ENCODE measurements at regions not wholly inside any gene's neighbourhood (a gene's known extent, or its start where the extent isn't known, plus 50 kb on each side); places are given as distances from the start of the nearest gene placed in this dataset.
"Not testable (repeated sequence)": the region's sequence is repeated elsewhere in the genome, so short reads cannot be mapped to it uniquely, and the experiment has no call there.

GRCh38 chr4:13998850-13999445 lies 371.4 kb upstream of the BOD1L1 start:
- Histone ChIP-seq H3K14ac (ENCODE audit: low read length) (no peak overlapping the region), H2AK5ac (ENCODE audit: low read length) (no peak overlapping the region), H3K27me3 (ENCODE audit: insufficient read depth, low read length) (no peaks in the 10 kb centered on the region), H3K9ac (ENCODE audit: low read length) (no peak overlapping the region), H3K4me2 (ENCODE audit: low read length) (no peak overlapping the region), H4K12ac (ENCODE audit: low read depth, low read length) (no peak overlapping the region), H3K4me1 (ENCODE audit: control insufficient read depth in 1 of 2, insufficient read depth in 2 of 2, low read length in 2 of 2) (no peaks in the 10 kb centered on the region), H2BK5ac (ENCODE audit: low read depth, low read length, poor library complexity) (no peak overlapping the region), H3K79me2 (ENCODE audit: control insufficient read depth, insufficient read depth, low read length, poor library complexity) (no peaks in the 10 kb centered on the region), H2BK12ac (ENCODE audit: low read length) (no peak overlapping the region), H2BK120ac (ENCODE audit: insufficient read depth, low read length, poor library complexity) (no peak overlapping the region), H4K91ac (ENCODE audit: low read depth, low read length) (no peak overlapping the region), H3K4me3 (ENCODE audit: low read depth, low read length) (no peak overlapping the region), H3K79me1 (ENCODE audit: low read length) (no peaks in the 10 kb centered on the region), H3K27ac (ENCODE audit: low read depth, low read length) (no peak overlapping the region), H3K4ac (ENCODE audit: low read depth, low read length) (no peak overlapping the region), H3K9me3 (ENCODE audit: insufficient read depth, low read depth, low read length) (peaks cover 9% of the 10 kb centered on the region), H4K8ac (ENCODE audit: low read depth, low read length) (no peak overlapping the region), H3K36me3 (ENCODE audit: control insufficient read depth in 1 of 2, insufficient read depth in 2 of 2, low read length in 2 of 2) (no peaks in the 10 kb centered on the region), H2AFZ (ENCODE audit: insufficient read depth, low read length, poor library complexity) (no peak overlapping the region), H3K18ac (ENCODE audit: low read length) (no peak overlapping the region), H3K23ac (ENCODE audit: low read length) (no peak overlapping the region)
- WGBS (ENCODE audit: extremely low coverage, insufficient coverage, insufficient read length), result no CpG with 5 or more reads among the region's 3 CpGs
- no peak for DNase-seq

DNA sequence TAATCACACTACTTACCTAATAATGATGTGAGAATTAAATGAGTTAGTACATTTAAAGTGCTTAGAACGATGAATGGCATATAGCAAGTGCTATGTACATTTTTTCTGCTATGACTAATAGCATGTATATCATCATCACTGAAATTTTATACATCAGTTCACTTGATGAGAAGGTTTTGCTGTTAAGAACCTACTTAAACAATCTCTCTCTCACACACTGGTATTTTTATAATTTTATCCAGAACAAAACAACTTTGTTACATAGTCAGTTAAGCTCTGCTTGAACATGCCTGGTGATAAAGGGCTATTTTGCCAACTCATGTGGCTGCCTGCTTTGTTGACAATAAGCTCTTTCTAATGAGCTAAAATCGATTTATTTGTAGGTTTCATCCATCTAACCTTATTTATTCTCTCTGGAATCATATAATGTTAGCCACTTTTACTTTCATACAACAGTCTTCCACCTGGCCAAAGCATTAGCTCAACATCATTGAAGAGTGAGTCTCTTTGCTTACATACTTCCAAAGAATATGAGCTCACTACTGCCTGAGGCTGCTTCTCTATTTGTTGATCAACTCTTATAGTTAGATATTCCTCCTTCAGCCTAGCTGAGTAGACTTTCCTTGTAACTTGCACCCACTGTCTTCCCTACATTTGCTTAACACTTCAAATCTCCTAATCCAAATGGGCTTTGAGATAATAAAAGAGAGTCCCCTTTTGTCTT lies 372.7 kb upstream of the BOD1L1 start:
- no peak overlapping the region for H4K8ac ChIP-seq (ENCODE audit: low read depth, low read length)
- no peak overlapping the region for H3K4me2 ChIP-seq (ENCODE audit: low read length)
- H3K9me3 ChIP-seq (ENCODE audit: insufficient read depth, low read depth, low read length), result peaks cover 9% of the 10 kb centered on the region
- no peak overlapping the region for H3K9ac ChIP-seq (ENCODE audit: low read length)
- no peaks in the 10 kb centered on the region for H3K4me1 ChIP-seq (ENCODE audit: control insufficient read depth in 1 of 2, insufficient read depth in 2 of 2, low read length in 2 of 2)
- H2AFZ ChIP-seq (ENCODE audit: insufficient read depth, low read length, poor library complexity), result no peak overlapping the region
- H4K12ac ChIP-seq (ENCODE audit: low read depth, low read length), result no peak overlapping the region
- no peak for DNase-seq
- no peak overlapping the region for H3K18ac ChIP-seq (ENCODE audit: low read length)
- H2BK120ac ChIP-seq (ENCODE audit: insufficient read depth, low read length, poor library complexity), result no peak overlapping the region
- H2BK5ac ChIP-seq (ENCODE audit: low read depth, low read length, poor library complexity), result no peak overlapping the region
- H2AK5ac ChIP-seq (ENCODE audit: low read length), result no peak overlapping the region
- no peak overlapping the region for H2BK12ac ChIP-seq (ENCODE audit: low read length)
- no peak overlapping the region for H3K4me3 ChIP-seq (ENCODE audit: low read depth, low read length)
- no peaks in the 10 kb centered on the region for H3K79me2 ChIP-seq (ENCODE audit: control insufficient read depth, insufficient read depth, low read length, poor library complexity)
- WGBS (ENCODE audit: extremely low coverage, insufficient coverage, insufficient read length), result no CpG with 5 or more reads among the region's 2 CpGs
- no peak overlapping the region for H3K23ac ChIP-seq (ENCODE audit: low read length)
- no peak overlapping the region for H3K4ac ChIP-seq (ENCODE audit: low read depth, low read length)
- no peaks in the 10 kb centered on the region for H3K79me1 ChIP-seq (ENCODE audit: low read length)
- no peaks in the 10 kb centered on the region for H3K36me3 ChIP-seq (ENCODE audit: control insufficient read depth in 1 of 2, insufficient read depth in 2 of 2, low read length in 2 of 2)
- H4K91ac ChIP-seq (ENCODE audit: low read depth, low read length), result no peak overlapping the region
- no peak overlapping the region for H3K14ac ChIP-seq (ENCODE audit: low read length)
- H3K27me3 ChIP-seq (ENCODE audit: insufficient read depth, low read length), result no peaks in the 10 kb centered on the region
- H3K27ac ChIP-seq (ENCODE audit: low read depth, low read length), result no peak overlapping the region

DNA sequence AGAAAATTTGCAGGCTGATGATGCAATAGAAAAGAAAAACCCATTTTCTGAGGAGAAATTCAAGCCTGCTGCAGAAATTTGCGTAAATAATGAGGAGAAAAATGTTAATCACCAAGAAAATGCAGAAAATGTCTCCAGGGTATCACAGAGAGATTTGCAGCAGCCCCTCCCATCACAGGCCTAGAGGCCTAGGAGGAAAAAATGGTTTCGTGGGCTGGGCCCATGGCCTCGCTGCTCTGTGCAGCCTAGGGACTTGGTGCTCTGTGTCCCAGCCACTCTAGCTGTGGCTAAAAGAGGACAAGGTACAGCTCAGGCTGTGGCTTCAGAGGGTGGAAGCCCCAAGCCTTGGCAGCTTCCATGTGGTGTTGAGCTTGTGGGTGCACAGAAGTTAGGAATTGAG lies 374.8 kb upstream of the BOD1L1 start:
- H3K79me2 ChIP-seq (ENCODE audit: control insufficient read depth, insufficient read depth, low read length, poor library complexity); H3K9ac ChIP-seq (ENCODE audit: low read length); DNase-seq; H3K27ac ChIP-seq (ENCODE audit: low read depth, low read length); H3K36me3 ChIP-seq (ENCODE audit: control insufficient read depth in 1 of 2, insufficient read depth in 2 of 2, low read length in 2 of 2); H3K18ac ChIP-seq (ENCODE audit: low read length); H4K12ac ChIP-seq (ENCODE audit: low read depth, low read length); H3K9me3 ChIP-seq (ENCODE audit: insufficient read depth, low read depth, low read length); H3K4ac ChIP-seq (ENCODE audit: low read depth, low read length); H3K14ac ChIP-seq (ENCODE audit: low read length); H2BK5ac ChIP-seq (ENCODE audit: low read depth, low read length, poor library complexity); H3K4me3 ChIP-seq (ENCODE audit: low read depth, low read length); H2AFZ ChIP-seq (ENCODE audit: insufficient read depth, low read length, poor library complexity); H3K27me3 ChIP-seq (ENCODE audit: insufficient read depth, low read length); H2BK120ac ChIP-seq (ENCODE audit: insufficient read depth, low read length, poor library complexity); H2BK12ac ChIP-seq (ENCODE audit: low read length); H3K23ac ChIP-seq (ENCODE audit: low read length); H3K79me1 ChIP-seq (ENCODE audit: low read length); H4K91ac ChIP-seq (ENCODE audit: low read depth, low read length); H2AK5ac ChIP-seq (ENCODE audit: low read length); H4K8ac ChIP-seq (ENCODE audit: low read depth, low read length); H3K4me2 ChIP-seq (ENCODE audit: low read length); H3K4me1 ChIP-seq (ENCODE audit: control insufficient read depth in 1 of 2, insufficient read depth in 2 of 2, low read length in 2 of 2): not testable (repeated sequence)
- WGBS (ENCODE audit: extremely low coverage, insufficient coverage, insufficient read length), result no CpG with 5 or more reads among the region's 3 CpGs

DNA sequence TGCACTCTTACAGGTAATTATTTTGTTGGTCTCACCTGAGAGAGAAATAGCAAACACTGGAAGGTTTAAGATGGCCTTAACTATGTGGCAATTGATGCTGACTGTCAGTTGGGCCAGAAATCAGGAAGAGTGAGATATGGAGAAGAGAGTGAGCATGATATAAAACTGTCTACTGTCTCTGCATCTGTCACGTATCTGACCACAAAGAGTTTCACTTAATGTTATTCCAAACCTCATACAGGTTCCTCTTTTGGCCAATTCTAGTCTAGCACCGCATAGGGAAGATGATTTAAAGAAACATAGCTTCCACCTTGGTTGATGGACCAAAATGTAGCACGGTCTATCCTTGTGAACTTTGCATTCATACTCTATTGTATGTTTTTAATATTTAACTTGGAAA lies 381.0 kb upstream of the BOD1L1 start:
- Histone ChIP-seq H2BK120ac (ENCODE audit: insufficient read depth, low read length, poor library complexity) (no peak overlapping the region), H3K9me3 (ENCODE audit: insufficient read depth, low read depth, low read length) (no peaks in the 10 kb centered on the region), H4K91ac (ENCODE audit: low read depth, low read length) (no peak overlapping the region), H3K27me3 (ENCODE audit: insufficient read depth, low read length) (no peaks in the 10 kb centered on the region), H3K4me3 (ENCODE audit: low read depth, low read length) (no peak overlapping the region), H3K79me2 (ENCODE audit: control insufficient read depth, insufficient read depth, low read length, poor library complexity) (no peaks in the 10 kb centered on the region), H2BK5ac (ENCODE audit: low read depth, low read length, poor library complexity) (no peak overlapping the region), H2BK12ac (ENCODE audit: low read length) (no peak overlapping the region), H4K8ac (ENCODE audit: low read depth, low read length) (no peak overlapping the region), H3K27ac (ENCODE audit: low read depth, low read length) (no peak overlapping the region), H2AFZ (ENCODE audit: insufficient read depth, low read length, poor library complexity) (no peak overlapping the region), H3K36me3 (ENCODE audit: control insufficient read depth in 1 of 2, insufficient read depth in 2 of 2, low read length in 2 of 2) (no peaks in the 10 kb centered on the region), H3K4ac (ENCODE audit: low read depth, low read length) (no peak overlapping the region), H2AK5ac (ENCODE audit: low read length) (no peak overlapping the region), H3K23ac (ENCODE audit: low read length) (no peak overlapping the region), H3K14ac (ENCODE audit: low read length) (no peak overlapping the region), H3K4me1 (ENCODE audit: control insufficient read depth in 1 of 2, insufficient read depth in 2 of 2, low read length in 2 of 2) (no peaks in the 10 kb centered on the region), H3K18ac (ENCODE audit: low read length) (no peak overlapping the region), H3K79me1 (ENCODE audit: low read length) (no peaks in the 10 kb centered on the region), H4K12ac (ENCODE audit: low read depth, low read length) (no peak overlapping the region), H3K4me2 (ENCODE audit: low read length) (no peak overlapping the region), H3K9ac (ENCODE audit: low read length) (no peak overlapping the region)
- no peak for DNase-seq
- WGBS (ENCODE audit: extremely low coverage, insufficient coverage, insufficient read length), result no CpG with 5 or more reads among the region's 3 CpGs

All from trophoblast cell (in vitro differentiated cells and primary cell).